ENCODE measurements at regions not wholly inside any gene's neighbourhood (a gene's known extent, or its start where the extent isn't known, plus 50 kb on each side); places are given as distances from the start of the nearest gene placed in this dataset.
"Not testable (repeated sequence)": the region's sequence is repeated elsewhere in the genome, so short reads cannot be mapped to it uniquely, and the experiment has no call there.

- intact Hi-C loops (cut with DNase I; ENCODE audit: low total_unique reads): no loop called here
- no peaks in the 10 kb centered on the region for H3K4me1 ChIP-seq
- TF ChIP-seq, protein P1, sequence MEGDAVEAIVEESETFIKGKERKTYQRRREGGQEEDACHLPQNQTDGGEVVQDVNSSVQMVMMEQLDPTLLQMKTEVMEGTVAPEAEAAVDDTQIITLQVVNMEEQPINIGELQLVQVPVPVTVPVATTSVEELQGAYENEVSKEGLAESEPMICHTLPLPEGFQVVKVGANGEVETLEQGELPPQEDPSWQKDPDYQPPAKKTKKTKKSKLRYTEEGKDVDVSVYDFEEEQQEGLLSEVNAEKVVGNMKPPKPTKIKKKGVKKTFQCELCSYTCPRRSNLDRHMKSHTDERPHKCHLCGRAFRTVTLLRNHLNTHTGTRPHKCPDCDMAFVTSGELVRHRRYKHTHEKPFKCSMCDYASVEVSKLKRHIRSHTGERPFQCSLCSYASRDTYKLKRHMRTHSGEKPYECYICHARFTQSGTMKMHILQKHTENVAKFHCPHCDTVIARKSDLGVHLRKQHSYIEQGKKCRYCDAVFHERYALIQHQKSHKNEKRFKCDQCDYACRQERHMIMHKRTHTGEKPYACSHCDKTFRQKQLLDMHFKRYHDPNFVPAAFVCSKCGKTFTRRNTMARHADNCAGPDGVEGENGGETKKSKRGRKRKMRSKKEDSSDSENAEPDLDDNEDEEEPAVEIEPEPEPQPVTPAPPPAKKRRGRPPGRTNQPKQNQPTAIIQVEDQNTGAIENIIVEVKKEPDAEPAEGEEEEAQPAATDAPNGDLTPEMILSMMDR (IDR thresholded peaks at IDR 0.05): no peak
These were observed 129.9 kb upstream of the TMEM260 start for GRCh38 chr14:56449670-56450213.

DNA sequence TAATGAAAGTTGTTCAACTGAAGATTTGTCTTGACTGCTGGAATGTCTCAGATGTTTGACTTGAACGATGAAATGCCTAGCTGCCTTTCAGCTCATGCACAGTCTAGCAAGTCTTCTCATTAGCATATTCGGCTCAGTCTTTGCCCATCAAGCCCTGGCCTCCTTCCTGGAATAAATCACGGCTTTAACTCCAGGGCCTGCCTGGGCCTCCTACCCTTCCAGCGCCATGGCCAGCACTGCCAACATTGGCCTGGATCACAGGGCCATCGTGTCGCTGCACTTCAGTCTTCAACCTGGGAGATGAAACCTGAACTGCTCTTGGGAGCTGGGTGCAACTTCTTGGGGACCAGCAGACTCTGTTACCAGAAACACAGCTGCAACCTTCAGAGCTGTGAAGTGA, 126.7 kb upstream of the TMEM260 start:
- H3K27ac ChIP-seq: no peak overlapping the region
- intact Hi-C loops (cut with DNase I; ENCODE audit: low total_unique reads): no loop called here

More at GRCh38 chr14:56449670-56450213, 129.9 kb upstream of the TMEM260 start:
- Histone ChIP-seq H3K4me3 (no peak overlapping the region), H3K27ac (no peak overlapping the region), H3K36me3 (no peaks in the 10 kb centered on the region), H3K9me3 (no peaks in the 10 kb centered on the region), H3K27me3 (peaks cover 0 to 2% of the 10 kb centered on the region in 2 donors)
- no peak for DNase-seq

GRCh38 chr14:56454680-56455079, 124.9 kb upstream of the TMEM260 start:
- H3K36me3 ChIP-seq; H3K27me3 ChIP-seq; H3K4me3 ChIP-seq; H3K9me3 ChIP-seq; intact Hi-C loops (cut with DNase I; ENCODE audit: low total_unique reads); H3K4me1 ChIP-seq; DNase-seq; H3K27ac ChIP-seq: not testable (repeated sequence)

More for the DNA sequence above, 126.7 kb upstream of the TMEM260 start:
- no peaks in the 10 kb centered on the region for H3K4me1 ChIP-seq
- TF ChIP-seq, protein P1 (IDR thresholded peaks at IDR 0.05): no peak
- H3K9me3 ChIP-seq: no peaks in the 10 kb centered on the region
- H3K27me3 ChIP-seq: peaks cover 0 to 3% of the 10 kb centered on the region in 2 donors
- no peaks in the 10 kb centered on the region for H3K36me3 ChIP-seq
- no peak overlapping the region for H3K4me3 ChIP-seq
- DNase-seq: no peak

GRCh38 chr14:56460469-56460868, 119.1 kb upstream of the TMEM260 start:
- no peaks in the 10 kb centered on the region for H3K36me3 ChIP-seq
- no peak overlapping the region for H3K27ac ChIP-seq
- DNase-seq: no peak
- no peak overlapping the region for H3K4me3 ChIP-seq
- intact Hi-C loops (cut with DNase I; ENCODE audit: low total_unique reads): no loop called here
- TF ChIP-seq, protein P1 (IDR thresholded peaks at IDR 0.05): no peak
- H3K9me3 ChIP-seq: no peaks in the 10 kb centered on the region
- H3K27me3 ChIP-seq: no peaks in the 10 kb centered on the region
- H3K4me1 ChIP-seq: no peaks in the 10 kb centered on the region

- H3K27me3 ChIP-seq: no peaks in the 10 kb centered on the region
- no peak overlapping the region for H3K27ac ChIP-seq
- no peaks in the 10 kb centered on the region for H3K4me1 ChIP-seq
- no peaks in the 10 kb centered on the region for H3K9me3 ChIP-seq
- intact Hi-C loops (cut with DNase I; ENCODE audit: low total_unique reads): no loop called here
- no peaks in the 10 kb centered on the region for H3K36me3 ChIP-seq
- H3K4me3 ChIP-seq: no peak overlapping the region
- TF ChIP-seq, protein P1 (IDR thresholded peaks at IDR 0.05): no peak
- no peak for DNase-seq
These were observed 118.0 kb upstream of the TMEM260 start for GRCh38 chr14:56461276-56462275.

GRCh38 chr14:56463271-56463890, 116.2 kb upstream of the TMEM260 start:
- TF ChIP-seq, protein P1 (IDR thresholded peaks at IDR 0.05): no peak
- no peak for DNase-seq
- Histone ChIP-seq H3K27ac (no peak overlapping the region), H3K36me3 (no peaks in the 10 kb centered on the region), H3K9me3 (peaks cover 0 to 3% (median 0%) of the 10 kb centered on the region in 3 donors), H3K4me3 (no peak overlapping the region), H3K27me3 (no peaks in the 10 kb centered on the region), H3K4me1 (no peaks in the 10 kb centered on the region)
- intact Hi-C loops (cut with DNase I; ENCODE audit: low total_unique reads): no loop called here
